Endodermal cell (in vitro differentiated cells): ENCODE measurements at regions not wholly inside any gene's neighbourhood (a gene's known extent, or its start where the extent isn't known, plus 50 kb on each side); places are given as distances from the start of the nearest gene placed in this dataset.

Source experiments
- DNase-seq: peaks from one replicate; pipeline ENCODE4 v3.0.0-alpha.2; 2017
- H3K27ac ChIP-seq: 2 replicates; pipeline ENCODE4 v1.5.1; 2013; ENCODE audit warnings: mild to moderate bottlenecking, low read depth, low read length, moderate library complexity
- H3K27me3 ChIP-seq: 2 replicates; pipeline ENCODE4 v1.6.1; 2013; ENCODE audit warnings: mild to moderate bottlenecking, low read length, moderate library complexity; ENCODE audit not compliant: insufficient read depth, control insufficient read depth, poor library complexity, severe bottlenecking
- H3K36me3 ChIP-seq: 2 replicates; pipeline ENCODE4 v1.7.0; 2013; ENCODE audit warnings: mild to moderate bottlenecking, low read length, moderate library complexity; ENCODE audit not compliant: control insufficient read depth, insufficient read depth
- H3K4me1 ChIP-seq: one replicate; pipeline ENCODE4 v1.7.0; 2013; ENCODE audit warnings: low read length; ENCODE audit not compliant: control insufficient read depth, insufficient read depth
- H3K4me3 ChIP-seq: 2 replicates; pipeline ENCODE4 v1.5.1; 2013; ENCODE audit warnings: mild to moderate bottlenecking, low read length, moderate library complexity
- H3K9ac ChIP-seq: 2 replicates; pipeline ENCODE4 v1.6.1; 2013; ENCODE audit warnings: mild to moderate bottlenecking, low read length, moderate library complexity; ENCODE audit not compliant: poor library complexity, severe bottlenecking; ENCODE audit errors: extremely low read depth
- H3K9me3 ChIP-seq: 2 replicates; pipeline ENCODE4 v1.6.1; 2013; ENCODE audit warnings: mild to moderate bottlenecking, low read length, moderate library complexity; ENCODE audit not compliant: control insufficient read depth
- H3K27ac Mint-ChIP-seq: 2 replicates; pipeline ENCODE4 v1.8.0; 2020; ENCODE audit warnings: mixed read lengths
- H3K27me3 Mint-ChIP-seq: 2 replicates; pipeline ENCODE4 v1.8.0; 2021; ENCODE audit warnings: mild to moderate bottlenecking, mixed read lengths; ENCODE audit not compliant: insufficient read depth
- H3K36me3 Mint-ChIP-seq: 2 replicates; pipeline ENCODE4 v1.8.0; 2020; ENCODE audit warnings: low read depth, mixed read lengths
- H3K4me1 Mint-ChIP-seq: 2 replicates; pipeline ENCODE4 v1.8.0; 2020; ENCODE audit warnings: mixed read lengths
- H3K4me3 Mint-ChIP-seq: 2 replicates; pipeline ENCODE4 v1.8.0; 2020; ENCODE audit warnings: mild to moderate bottlenecking, moderate library complexity, mixed read lengths
- H3K9me3 Mint-ChIP-seq: 2 replicates; pipeline ENCODE4 v1.8.0; 2020; ENCODE audit warnings: mild to moderate bottlenecking, mixed read lengths
- WGBS, 2 experiments: methylation state at CpG; one replicate each; pipeline versions ENCODE4 v1.1.5 to v1.1.7; 2013; ENCODE audit warnings: missing lambda C conversion rate in 2 of 2, mixed read lengths in 1 of 2; ENCODE audit not compliant: insufficient coverage in 1 of 2, insufficient read length in 1 of 2; 5-methylcytosine and 5-hydroxymethylcytosine counted together
- TF ChIP-seq, protein P1 (sequence below): fragments of 200-600 bp; sonication (generic); conservative IDR thresholded peaks from 2 replicates; pipeline ENCODE4 v1.5.0; 2021; ENCODE audit warnings: antibody characterized with exemption, mild to moderate bottlenecking

DNA sequence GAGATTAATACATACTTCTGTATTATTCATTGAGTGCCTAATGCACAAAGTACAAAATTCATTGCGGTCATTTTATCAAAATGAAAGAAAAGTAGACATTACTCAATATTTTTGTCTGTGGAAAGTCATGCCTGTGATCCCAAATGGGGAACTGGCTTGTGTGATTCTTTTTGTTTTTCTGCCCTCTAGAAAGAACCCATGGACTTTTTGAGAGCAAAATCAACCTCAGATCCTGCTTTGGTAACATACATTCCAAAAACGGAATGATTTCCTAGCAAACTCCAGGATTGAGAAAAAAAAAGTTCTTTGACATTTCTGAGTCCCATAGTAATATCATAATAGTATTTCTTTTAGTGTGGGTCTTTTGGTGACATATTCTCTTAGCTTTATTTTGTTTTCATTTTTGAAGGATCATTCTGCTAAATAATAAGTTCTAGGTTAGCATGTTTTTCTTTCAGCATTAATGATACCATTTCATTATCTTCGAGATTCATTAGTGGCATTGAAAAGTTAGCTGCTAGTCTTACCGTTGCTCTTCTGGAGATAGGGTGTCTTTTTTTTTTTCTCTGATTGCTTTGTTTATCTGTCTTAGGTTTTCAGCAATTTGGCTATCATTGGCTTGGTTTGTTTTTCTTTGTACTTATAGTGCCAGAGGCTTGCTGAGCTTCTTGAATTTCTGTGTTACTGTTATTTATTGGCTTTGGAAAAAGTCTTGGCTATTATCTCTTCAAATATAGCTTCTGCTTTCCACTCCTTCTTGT lies 102.4 kb upstream of the CSNK1A1L start:
- Histone ChIP-seq H3K27ac (no peak overlapping the region), H3K4me3 (peak overlapping the region; percentile 26), H3K9me3 (no peaks in the 10 kb centered on the region), H3K27me3 (no peaks in the 10 kb centered on the region), H3K36me3 (no peaks in the 10 kb centered on the region), H3K9ac (no peak overlapping the region), H3K4me1 (peaks cover 5% of the 10 kb centered on the region)
- 76 to 100% methylated on average over 1 to 4 of the region's 4 CpGs for WGBS, 2 experiments
- no peak overlapping the region for H3K4me3 Mint-ChIP-seq
- H3K36me3 Mint-ChIP-seq, result no peaks in the 10 kb centered on the region
- H3K27me3 Mint-ChIP-seq, result no peaks in the 10 kb centered on the region
- peaks cover 23% of the 10 kb centered on the region for H3K4me1 Mint-ChIP-seq
- H3K9me3 Mint-ChIP-seq, result peaks cover 6% of the 10 kb centered on the region
- DNase-seq, result no peak
- peak overlapping the region; percentile 32 for H3K27ac Mint-ChIP-seq
- TF ChIP-seq, protein P1, sequence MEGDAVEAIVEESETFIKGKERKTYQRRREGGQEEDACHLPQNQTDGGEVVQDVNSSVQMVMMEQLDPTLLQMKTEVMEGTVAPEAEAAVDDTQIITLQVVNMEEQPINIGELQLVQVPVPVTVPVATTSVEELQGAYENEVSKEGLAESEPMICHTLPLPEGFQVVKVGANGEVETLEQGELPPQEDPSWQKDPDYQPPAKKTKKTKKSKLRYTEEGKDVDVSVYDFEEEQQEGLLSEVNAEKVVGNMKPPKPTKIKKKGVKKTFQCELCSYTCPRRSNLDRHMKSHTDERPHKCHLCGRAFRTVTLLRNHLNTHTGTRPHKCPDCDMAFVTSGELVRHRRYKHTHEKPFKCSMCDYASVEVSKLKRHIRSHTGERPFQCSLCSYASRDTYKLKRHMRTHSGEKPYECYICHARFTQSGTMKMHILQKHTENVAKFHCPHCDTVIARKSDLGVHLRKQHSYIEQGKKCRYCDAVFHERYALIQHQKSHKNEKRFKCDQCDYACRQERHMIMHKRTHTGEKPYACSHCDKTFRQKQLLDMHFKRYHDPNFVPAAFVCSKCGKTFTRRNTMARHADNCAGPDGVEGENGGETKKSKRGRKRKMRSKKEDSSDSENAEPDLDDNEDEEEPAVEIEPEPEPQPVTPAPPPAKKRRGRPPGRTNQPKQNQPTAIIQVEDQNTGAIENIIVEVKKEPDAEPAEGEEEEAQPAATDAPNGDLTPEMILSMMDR, result no peak

DNA sequence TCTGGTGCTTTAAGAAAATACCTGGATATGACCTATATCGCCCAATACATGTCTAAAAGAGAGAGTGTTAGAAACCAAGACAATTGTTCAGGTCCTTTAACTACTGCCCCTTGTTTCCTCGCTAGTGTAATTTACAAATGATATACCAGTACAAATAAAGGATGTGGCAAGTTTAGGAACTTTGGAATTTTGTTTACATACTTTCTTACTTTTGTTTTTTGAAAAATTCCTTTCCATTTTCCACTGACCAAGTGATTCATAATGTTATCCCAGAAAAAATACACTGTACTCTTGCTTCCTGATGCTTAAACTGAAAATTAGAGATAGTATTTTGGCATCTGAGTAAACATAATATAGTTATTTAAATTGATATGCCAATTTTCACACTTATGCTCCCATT lies 96.8 kb upstream of the CSNK1A1L start:
- Histone ChIP-seq H3K4me1 (peaks cover 5% of the 10 kb centered on the region), H3K27ac (no peak overlapping the region), H3K4me3 (no peak overlapping the region), H3K9ac (no peak overlapping the region), H3K9me3 (peaks cover 14% of the 10 kb centered on the region), H3K36me3 (no peaks in the 10 kb centered on the region), H3K27me3 (no peaks in the 10 kb centered on the region)
- WGBS, 2 experiments, result 93% methylated on average over 1 of the region's 2 CpGs; no CpG with 5 or more reads in 1 of the 2 experiments
- no peak overlapping the region for H3K4me3 Mint-ChIP-seq
- TF ChIP-seq, protein P1, result no peak
- peaks cover 5% of the 10 kb centered on the region for H3K36me3 Mint-ChIP-seq
- H3K9me3 Mint-ChIP-seq, result peaks cover 22% of the 10 kb centered on the region
- DNase-seq, result no peak
- no peak overlapping the region for H3K27ac Mint-ChIP-seq
- peaks cover 32% of the 10 kb centered on the region for H3K4me1 Mint-ChIP-seq
- H3K27me3 Mint-ChIP-seq, result no peaks in the 10 kb centered on the region

DNA sequence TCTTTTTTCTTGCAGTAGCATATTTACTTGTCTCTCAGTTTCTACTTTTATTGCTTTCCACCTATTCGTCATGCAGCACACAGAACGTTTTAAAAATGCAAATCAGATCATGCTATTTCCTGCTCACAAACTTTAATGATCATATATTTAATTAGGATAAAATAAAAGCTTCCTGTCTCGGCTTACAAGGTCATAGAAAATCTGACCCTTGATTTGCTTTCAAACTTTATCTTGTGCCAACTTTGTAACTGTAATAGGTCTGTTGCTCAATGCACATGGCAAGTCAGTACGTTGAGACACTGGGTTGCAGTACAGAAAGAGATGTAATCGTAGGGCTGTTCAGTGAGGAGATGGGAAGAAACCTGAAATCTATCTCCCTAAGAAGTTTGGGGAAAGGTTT lies 95.6 kb upstream of the CSNK1A1L start:
- no peaks in the 10 kb centered on the region for H3K27me3 Mint-ChIP-seq
- peaks cover 38% of the 10 kb centered on the region for H3K4me1 Mint-ChIP-seq
- no peak for DNase-seq
- 93 to 95% methylated on average over 4 to 5 of the region's 5 CpGs for WGBS, 2 experiments
- no peaks in the 10 kb centered on the region for H3K36me3 ChIP-seq
- peaks cover 18% of the 10 kb centered on the region for H3K9me3 Mint-ChIP-seq
- no peaks in the 10 kb centered on the region for H3K27me3 ChIP-seq
- no peak overlapping the region for H3K27ac ChIP-seq
- no peak overlapping the region for H3K4me3 ChIP-seq
- TF ChIP-seq, protein P1, result no peak
- no peak overlapping the region for H3K27ac Mint-ChIP-seq
- H3K9me3 ChIP-seq, result peaks cover 14% of the 10 kb centered on the region
- peaks cover 5% of the 10 kb centered on the region for H3K4me1 ChIP-seq
- no peak overlapping the region for H3K4me3 Mint-ChIP-seq
- H3K9ac ChIP-seq, result no peak overlapping the region
- H3K36me3 Mint-ChIP-seq, result peaks cover 8% of the 10 kb centered on the region
